ENCODE measurements at regions not wholly inside any gene's neighbourhood (a gene's known extent, or its start where the extent isn't known, plus 50 kb on each side); places are given as distances from the start of the nearest gene placed in this dataset.

GRCh38 chr2:236882930-236883329 is 202.8 kb upstream of the COPS8 start:
- no peak for DNase-seq

GRCh38 chr2:236883819-236884218 is 201.9 kb upstream of the COPS8 start:
- no peak for DNase-seq

- no peak for DNase-seq
Measured at GRCh38 chr2:236884569-236885175, 201.0 kb upstream of the COPS8 start.

GRCh38 chr2:236886456-236886855 is 199.2 kb upstream of the COPS8 start:
- no peak for DNase-seq

- no peak for DNase-seq
Measured at GRCh38 chr2:236887531-236887930, 198.2 kb upstream of the COPS8 start.

GRCh38 chr2:236887953-236888793 is 197.5 kb upstream of the COPS8 start:
- DNase-seq: no peak

- DNase-seq: no peak
Measured at GRCh38 chr2:236888794-236889780, 196.6 kb upstream of the COPS8 start.

GRCh38 chr2:236889791-236890704 is 195.6 kb upstream of the COPS8 start:
- no peak for DNase-seq

GRCh38 chr2:236892721-236893120 is 193.0 kb upstream of the COPS8 start:
- DNase-seq: no peak

GRCh38 chr2:236894791-236895190 is 190.9 kb upstream of the COPS8 start:
- no peak for DNase-seq

- no peak for DNase-seq
Measured at GRCh38 chr2:236895497-236895896, 190.2 kb upstream of the COPS8 start.

GRCh38 chr2:236896688-236897087 is 189.0 kb upstream of the COPS8 start:
- no peak for DNase-seq

GRCh38 chr2:236899146-236899545 is 186.5 kb upstream of the COPS8 start:
- DNase-seq: no peak

GRCh38 chr2:236899950-236900640 is 185.6 kb upstream of the COPS8 start:
- DNase-seq: no peak

- no peak for DNase-seq
Measured at GRCh38 chr2:236901956-236902355, 183.7 kb upstream of the COPS8 start.

- no peak for DNase-seq
Measured at GRCh38 chr2:236903978-236904377, 181.7 kb upstream of the COPS8 start.

GRCh38 chr2:236904389-236905263 is 181.1 kb upstream of the COPS8 start:
- no peak for DNase-seq

GRCh38 chr2:236905976-236906375 is 179.7 kb upstream of the COPS8 start:
- DNase-seq: no peak

- no peak for DNase-seq
Measured at GRCh38 chr2:236908439-236909192, 177.1 kb upstream of the COPS8 start.

- DNase-seq: no peak
Measured at GRCh38 chr2:236909193-236909504, 176.5 kb upstream of the COPS8 start.
